GM18519 (cell line): ENCODE measurements at regions not wholly inside any gene's neighbourhood (a gene's known extent, or its start where the extent isn't known, plus 50 kb on each side); places are given as distances from the start of the nearest gene placed in this dataset.
"Not testable (repeated sequence)": the region's sequence is repeated elsewhere in the genome, so short reads cannot be mapped to it uniquely, and the experiment has no call there.

Experiments used
- ATAC-seq: cut with Tn5 transposase; IDR thresholded peaks from one replicate; pipeline ENCODE4 v1.9.1; 2021; ENCODE audit warnings: mild to moderate bottlenecking, moderate library complexity; ENCODE audit not compliant: unreplicated experiment, low FRiP score

- not testable (repeated sequence) for ATAC-seq
Observed at GRCh38 chr9:113739605-113740507, 136.3 kb upstream of the ZNF618 start.

GRCh38 chr9:113740508-113741500 lies 135.3 kb upstream of the ZNF618 start:
- ATAC-seq, result not testable (repeated sequence)

GRCh38 chr9:113741886-113742854 lies 133.9 kb upstream of the ZNF618 start:
- no peak for ATAC-seq

GRCh38 chr9:113742878-113743277 lies 133.2 kb upstream of the ZNF618 start:
- ATAC-seq, result no peak

- no peak for ATAC-seq
Observed at GRCh38 chr9:113746486-113746885, 129.6 kb upstream of the ZNF618 start.

- ATAC-seq, result no peak
Observed at GRCh38 chr9:113748135-113748534, 128.0 kb upstream of the ZNF618 start.

GRCh38 chr9:113753398-113754119 lies 122.5 kb upstream of the ZNF618 start:
- ATAC-seq, result no peak

GRCh38 chr9:113754739-113755138 lies 121.4 kb upstream of the ZNF618 start:
- ATAC-seq, result no peak

- ATAC-seq, result no peak
Observed at GRCh38 chr9:113755433-113755832, 120.7 kb upstream of the ZNF618 start.

- ATAC-seq, result no peak
Observed at GRCh38 chr9:113756476-113757192, 119.5 kb upstream of the ZNF618 start.

- no peak for ATAC-seq
Observed at GRCh38 chr9:113763429-113763828, 112.7 kb upstream of the ZNF618 start.

GRCh38 chr9:113764572-113764971 lies 111.5 kb upstream of the ZNF618 start:
- ATAC-seq, result no peak

GRCh38 chr9:113769412-113769811 lies 106.7 kb upstream of the ZNF618 start:
- ATAC-seq, result no peak

- no peak for ATAC-seq
Observed at GRCh38 chr9:113770396-113770795, 105.7 kb upstream of the ZNF618 start.

GRCh38 chr9:113771199-113771598 lies 104.9 kb upstream of the ZNF618 start:
- ATAC-seq, result no peak

- ATAC-seq, result no peak
Observed at GRCh38 chr9:113772121-113772810, 103.8 kb upstream of the ZNF618 start.

GRCh38 chr9:113774963-113775362 lies 101.1 kb upstream of the ZNF618 start:
- ATAC-seq, result no peak

GRCh38 chr9:113775749-113776148 lies 100.4 kb upstream of the ZNF618 start:
- ATAC-seq, result no peak
